ENCODE measurements at regions not wholly inside any gene's neighbourhood (a gene's known extent, or its start where the extent isn't known, plus 50 kb on each side); places are given as distances from the start of the nearest gene placed in this dataset.
A peak's percentile ranks its signal among the peaks of the same experiment; 100 is the strongest.
"Not testable (repeated sequence)": the region's sequence is repeated elsewhere in the genome, so short reads cannot be mapped to it uniquely, and the experiment has no call there.

GRCh38 chr2:89968567-89968966 is 1277.1 kb downstream of the RPIA start:
- H3K36me3 Mint-ChIP-seq (ENCODE audit: low read depth); POLR2A ChIA-PET; H3K4me1 Mint-ChIP-seq; H3K27me3 Mint-ChIP-seq; DNase-seq; H3K27ac Mint-ChIP-seq; CTCF ChIA-PET; H3K9me3 Mint-ChIP-seq; intact Hi-C loops (cut with micrococcal nuclease): not testable (repeated sequence)
- peak overlapping the region; percentile 15 for H3K4me3 Mint-ChIP-seq
- ATAC-seq (ENCODE audit: low read depth), result peak; percentile 84

GRCh38 chr2:89969190-89969589 is 1277.7 kb downstream of the RPIA start:
- POLR2A ChIA-PET; CTCF ChIA-PET; DNase-seq; H3K36me3 Mint-ChIP-seq (ENCODE audit: low read depth); H3K27me3 Mint-ChIP-seq; intact Hi-C loops (cut with micrococcal nuclease); H3K9me3 Mint-ChIP-seq; H3K4me1 Mint-ChIP-seq; H3K27ac Mint-ChIP-seq: not testable (repeated sequence)
- peak; percentile 65 for ATAC-seq (ENCODE audit: low read depth)
- peak overlapping the region; percentile 15 for H3K4me3 Mint-ChIP-seq

GRCh38 chr2:89973849-89974248 is 1282.4 kb downstream of the RPIA start:
- H3K27me3 Mint-ChIP-seq; H3K4me3 Mint-ChIP-seq; intact Hi-C loops (cut with micrococcal nuclease); ATAC-seq (ENCODE audit: low read depth); POLR2A ChIA-PET; DNase-seq; CTCF ChIA-PET; H3K9me3 Mint-ChIP-seq; H3K36me3 Mint-ChIP-seq (ENCODE audit: low read depth); H3K4me1 Mint-ChIP-seq; H3K27ac Mint-ChIP-seq: not testable (repeated sequence)

- not testable (repeated sequence) for H3K4me1 Mint-ChIP-seq, H3K27ac Mint-ChIP-seq
Observed at GRCh38 chr2:89979826-89980537, 1288.5 kb downstream of the RPIA start.

GRCh38 chr2:89982246-89982645 is 1290.8 kb downstream of the RPIA start:
- ATAC-seq (ENCODE audit: low read depth); H3K4me3 Mint-ChIP-seq; H3K36me3 Mint-ChIP-seq (ENCODE audit: low read depth); H3K27me3 Mint-ChIP-seq; DNase-seq; H3K27ac Mint-ChIP-seq; POLR2A ChIA-PET; intact Hi-C loops (cut with micrococcal nuclease); H3K9me3 Mint-ChIP-seq; H3K4me1 Mint-ChIP-seq; CTCF ChIA-PET: not testable (repeated sequence)

More at GRCh38 chr2:89979826-89980537, 1288.5 kb downstream of the RPIA start:
- H3K27me3 Mint-ChIP-seq; CTCF ChIA-PET; H3K4me3 Mint-ChIP-seq; ATAC-seq (ENCODE audit: low read depth); H3K9me3 Mint-ChIP-seq; intact Hi-C loops (cut with micrococcal nuclease); DNase-seq; H3K36me3 Mint-ChIP-seq (ENCODE audit: low read depth); POLR2A ChIA-PET: not testable (repeated sequence)

- H3K4me1 Mint-ChIP-seq; H3K36me3 Mint-ChIP-seq (ENCODE audit: low read depth); intact Hi-C loops (cut with micrococcal nuclease); H3K9me3 Mint-ChIP-seq; H3K4me3 Mint-ChIP-seq; H3K27ac Mint-ChIP-seq; H3K27me3 Mint-ChIP-seq; POLR2A ChIA-PET; CTCF ChIA-PET; DNase-seq: not testable (repeated sequence)
- peak; percentile 90 for ATAC-seq (ENCODE audit: low read depth)
Observed at GRCh38 chr2:89985650-89986049, 1294.2 kb downstream of the RPIA start.

- H3K27ac Mint-ChIP-seq, result not testable (repeated sequence)
Observed at GRCh38 chr2:89986532-89986931, 1295.1 kb downstream of the RPIA start.

GRCh38 chr2:89996779-89997178 is 1305.3 kb downstream of the RPIA start:
- DNase-seq; CTCF ChIA-PET; intact Hi-C loops (cut with micrococcal nuclease); POLR2A ChIA-PET; H3K36me3 Mint-ChIP-seq (ENCODE audit: low read depth); ATAC-seq (ENCODE audit: low read depth); H3K9me3 Mint-ChIP-seq; H3K27ac Mint-ChIP-seq; H3K4me3 Mint-ChIP-seq; H3K27me3 Mint-ChIP-seq: not testable (repeated sequence)
- peaks cover 11% of the 10 kb centered on the region for H3K4me1 Mint-ChIP-seq

More at GRCh38 chr2:89986532-89986931, 1295.1 kb downstream of the RPIA start:
- ATAC-seq (ENCODE audit: low read depth), result peak; percentile 25
- DNase-seq; H3K36me3 Mint-ChIP-seq (ENCODE audit: low read depth); H3K4me3 Mint-ChIP-seq; H3K27me3 Mint-ChIP-seq; H3K9me3 Mint-ChIP-seq; intact Hi-C loops (cut with micrococcal nuclease); CTCF ChIA-PET; POLR2A ChIA-PET; H3K4me1 Mint-ChIP-seq: not testable (repeated sequence)

GRCh38 chr2:90004553-90004952 is 1313.1 kb downstream of the RPIA start:
- CTCF ChIA-PET; intact Hi-C loops (cut with micrococcal nuclease); H3K36me3 Mint-ChIP-seq (ENCODE audit: low read depth); POLR2A ChIA-PET; H3K9me3 Mint-ChIP-seq; H3K27me3 Mint-ChIP-seq; H3K27ac Mint-ChIP-seq; H3K4me1 Mint-ChIP-seq; H3K4me3 Mint-ChIP-seq; DNase-seq: not testable (repeated sequence)
- ATAC-seq (ENCODE audit: low read depth), result peak; percentile 37

GRCh38 chr2:90010442-90011100 is 1319.1 kb downstream of the RPIA start:
- H3K9me3 Mint-ChIP-seq; intact Hi-C loops (cut with micrococcal nuclease); POLR2A ChIA-PET; H3K4me1 Mint-ChIP-seq; H3K27me3 Mint-ChIP-seq; H3K27ac Mint-ChIP-seq; DNase-seq; H3K4me3 Mint-ChIP-seq; CTCF ChIA-PET; ATAC-seq (ENCODE audit: low read depth); H3K36me3 Mint-ChIP-seq (ENCODE audit: low read depth): not testable (repeated sequence)

GRCh38 chr2:90011101-90011443 is 1319.6 kb downstream of the RPIA start:
- CTCF ChIA-PET; H3K4me1 Mint-ChIP-seq; H3K27ac Mint-ChIP-seq; H3K36me3 Mint-ChIP-seq (ENCODE audit: low read depth); DNase-seq; intact Hi-C loops (cut with micrococcal nuclease); H3K27me3 Mint-ChIP-seq; H3K4me3 Mint-ChIP-seq; POLR2A ChIA-PET; H3K9me3 Mint-ChIP-seq: not testable (repeated sequence)
- ATAC-seq (ENCODE audit: low read depth), result peak; percentile 49

- intact Hi-C loops (cut with micrococcal nuclease); H3K4me3 Mint-ChIP-seq: not testable (repeated sequence)
Observed at GRCh38 chr2:90019908-90020307, 1328.4 kb downstream of the RPIA start.

More at GRCh38 chr2:90019908-90020307, 1328.4 kb downstream of the RPIA start:
- H3K4me1 Mint-ChIP-seq; H3K27ac Mint-ChIP-seq; CTCF ChIA-PET; H3K36me3 Mint-ChIP-seq (ENCODE audit: low read depth); H3K9me3 Mint-ChIP-seq; H3K27me3 Mint-ChIP-seq; ATAC-seq (ENCODE audit: low read depth); POLR2A ChIA-PET; DNase-seq: not testable (repeated sequence)

Data from activated B cell treated with CpG ODN at 0.5 μM for 24 hours (primary cell).